ENCODE measurements at regions not wholly inside any gene's neighbourhood (a gene's known extent, or its start where the extent isn't known, plus 50 kb on each side); places are given as distances from the start of the nearest gene placed in this dataset.

DNA sequence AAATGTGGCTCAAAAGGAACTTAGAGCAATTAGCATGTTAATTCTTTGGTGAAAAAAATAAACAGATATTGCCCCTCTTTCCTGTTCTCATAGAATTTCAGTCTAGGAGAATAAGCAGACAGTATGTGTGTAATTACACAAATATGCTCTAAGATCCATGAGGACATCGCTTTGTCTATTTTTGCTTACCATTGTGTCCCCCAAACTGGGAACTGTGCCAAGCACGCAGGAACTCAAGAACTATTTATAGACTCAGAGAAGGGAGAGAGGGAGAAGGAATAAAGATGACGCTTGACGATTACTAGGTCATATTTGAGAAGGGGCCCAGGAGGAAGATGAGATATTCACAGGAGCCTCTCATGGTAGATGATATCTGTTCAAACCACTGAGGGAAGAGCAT, 692.6 kb downstream of the RAB28 start:
- H3K27ac ChIP-seq, result no peak overlapping the region
- intact Hi-C loops (cut with DNase I; ENCODE audit: low total_unique reads), result no loop called here
- no peaks in the 10 kb centered on the region for H3K4me1 ChIP-seq
- H3K4me3 ChIP-seq, result no peak overlapping the region
- H3K27me3 ChIP-seq, result no peaks in the 10 kb centered on the region
- no peaks in the 10 kb centered on the region for H3K36me3 ChIP-seq
- TF ChIP-seq, protein P1, sequence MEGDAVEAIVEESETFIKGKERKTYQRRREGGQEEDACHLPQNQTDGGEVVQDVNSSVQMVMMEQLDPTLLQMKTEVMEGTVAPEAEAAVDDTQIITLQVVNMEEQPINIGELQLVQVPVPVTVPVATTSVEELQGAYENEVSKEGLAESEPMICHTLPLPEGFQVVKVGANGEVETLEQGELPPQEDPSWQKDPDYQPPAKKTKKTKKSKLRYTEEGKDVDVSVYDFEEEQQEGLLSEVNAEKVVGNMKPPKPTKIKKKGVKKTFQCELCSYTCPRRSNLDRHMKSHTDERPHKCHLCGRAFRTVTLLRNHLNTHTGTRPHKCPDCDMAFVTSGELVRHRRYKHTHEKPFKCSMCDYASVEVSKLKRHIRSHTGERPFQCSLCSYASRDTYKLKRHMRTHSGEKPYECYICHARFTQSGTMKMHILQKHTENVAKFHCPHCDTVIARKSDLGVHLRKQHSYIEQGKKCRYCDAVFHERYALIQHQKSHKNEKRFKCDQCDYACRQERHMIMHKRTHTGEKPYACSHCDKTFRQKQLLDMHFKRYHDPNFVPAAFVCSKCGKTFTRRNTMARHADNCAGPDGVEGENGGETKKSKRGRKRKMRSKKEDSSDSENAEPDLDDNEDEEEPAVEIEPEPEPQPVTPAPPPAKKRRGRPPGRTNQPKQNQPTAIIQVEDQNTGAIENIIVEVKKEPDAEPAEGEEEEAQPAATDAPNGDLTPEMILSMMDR (IDR thresholded peaks at IDR 0.05), result no peak
- TF ChIP-seq POLR2A (IDR thresholded peaks at IDR 0.05), result no peak
- no peaks in the 10 kb centered on the region for H3K9me3 ChIP-seq
- no peak for DNase-seq

DNA sequence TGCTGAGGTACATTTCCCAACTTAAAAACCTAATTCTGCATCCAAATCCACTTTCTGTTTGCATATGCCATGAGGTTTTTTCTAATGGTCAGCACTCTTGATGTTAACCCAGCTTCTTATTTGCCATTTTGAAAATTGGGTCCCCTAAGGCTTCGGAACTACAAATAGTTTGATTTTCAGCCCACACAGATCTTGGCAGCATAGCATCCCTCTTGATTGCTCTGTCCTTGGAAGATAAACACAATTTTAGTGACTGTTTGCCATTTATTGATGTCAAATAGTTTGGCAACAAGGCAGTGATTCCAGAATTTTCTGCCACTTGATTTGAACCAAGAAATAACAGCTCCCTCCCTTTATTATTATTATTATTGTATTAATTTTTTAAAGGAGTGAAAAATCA, 696.9 kb downstream of the RAB28 start:
- no peak overlapping the region for H3K27ac ChIP-seq
- H3K27me3 ChIP-seq, result no peaks in the 10 kb centered on the region
- no peaks in the 10 kb centered on the region for H3K4me1 ChIP-seq
- H3K9me3 ChIP-seq, result no peaks in the 10 kb centered on the region
- TF ChIP-seq POLR2A (IDR thresholded peaks at IDR 0.05), result no peak
- TF ChIP-seq, protein P1 (IDR thresholded peaks at IDR 0.05), result no peak
- intact Hi-C loops (cut with DNase I; ENCODE audit: low total_unique reads), result no loop called here
- H3K36me3 ChIP-seq, result no peaks in the 10 kb centered on the region
- H3K4me3 ChIP-seq, result no peak overlapping the region
- DNase-seq, result no peak

DNA sequence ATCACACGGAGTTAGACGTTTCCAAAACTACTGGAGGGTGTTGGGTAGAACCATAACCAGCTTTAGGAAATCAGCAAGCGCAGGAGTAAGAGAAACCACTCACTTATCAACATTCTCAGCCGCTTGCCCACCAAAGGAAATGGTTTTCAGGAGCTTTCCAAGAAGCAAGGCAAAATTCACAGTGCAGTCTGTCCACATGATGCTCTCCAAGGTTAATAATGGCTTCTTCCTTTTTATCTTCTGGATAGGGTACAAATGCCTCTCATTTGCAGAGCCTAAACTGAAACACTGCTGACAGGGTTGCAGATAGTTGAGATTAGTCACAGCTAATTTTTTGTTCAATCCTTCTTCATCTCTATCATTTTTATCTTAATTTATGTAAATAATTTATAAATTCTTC, 705.4 kb downstream of the RAB28 start:
- intact Hi-C loops (cut with DNase I; ENCODE audit: low total_unique reads), result no loop called here
- H3K36me3 ChIP-seq, result no peaks in the 10 kb centered on the region
- H3K27me3 ChIP-seq, result no peaks in the 10 kb centered on the region
- no peak overlapping the region for H3K27ac ChIP-seq
- H3K4me3 ChIP-seq, result no peak overlapping the region
- H3K9me3 ChIP-seq, result no peaks in the 10 kb centered on the region
- no peak for DNase-seq
- no peaks in the 10 kb centered on the region for H3K4me1 ChIP-seq
- TF ChIP-seq, protein P1 (IDR thresholded peaks at IDR 0.05), result no peak
- no peak for TF ChIP-seq POLR2A (IDR thresholded peaks at IDR 0.05)

DNA sequence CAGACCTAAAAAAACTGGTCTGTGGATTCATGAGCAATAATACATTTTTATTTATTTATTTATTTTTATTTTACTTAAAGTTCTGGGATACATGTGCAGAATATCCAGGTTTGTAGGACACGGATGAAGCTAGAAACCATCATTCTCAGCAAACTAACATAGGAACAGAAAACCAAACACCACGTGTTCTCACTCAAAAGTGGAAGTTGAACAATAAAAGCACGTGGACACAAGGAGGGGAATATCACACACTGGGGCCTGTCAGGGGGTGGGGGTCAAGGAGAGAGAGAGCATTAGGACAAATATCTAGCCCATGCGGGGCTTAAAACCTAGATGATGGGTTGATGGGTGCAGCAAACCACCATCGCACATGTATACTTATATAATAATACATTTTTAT, 705.9 kb downstream of the RAB28 start:
- Histone ChIP-seq H3K4me3 (no peak overlapping the region), H3K36me3 (no peaks in the 10 kb centered on the region), H3K27me3 (no peaks in the 10 kb centered on the region), H3K9me3 (no peaks in the 10 kb centered on the region), H3K4me1 (no peaks in the 10 kb centered on the region), H3K27ac (no peak overlapping the region)
- no peak for TF ChIP-seq POLR2A (IDR thresholded peaks at IDR 0.05)
- TF ChIP-seq, protein P1 (IDR thresholded peaks at IDR 0.05), result no peak
- DNase-seq, result no peak
- intact Hi-C loops (cut with DNase I; ENCODE audit: low total_unique reads), result no loop called here

DNA sequence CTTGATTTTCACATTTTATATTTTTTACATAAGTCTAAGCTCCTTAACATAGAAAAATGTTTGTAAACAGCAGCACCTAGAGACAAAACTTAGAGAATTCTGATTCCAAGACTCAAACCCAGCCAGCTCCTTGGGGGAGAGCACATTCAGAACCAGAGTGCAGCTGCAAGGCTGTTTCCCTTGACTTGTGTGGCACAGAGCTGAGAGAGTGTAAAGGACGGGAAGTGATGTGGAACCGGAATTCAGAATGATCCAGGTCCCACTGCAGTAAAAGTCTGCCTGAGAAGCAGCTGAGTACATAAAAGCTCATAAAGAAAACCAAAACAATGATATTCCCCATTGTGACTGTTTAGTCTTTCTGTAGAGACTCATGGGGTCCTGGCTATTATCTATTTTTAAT, 713.8 kb downstream of the RAB28 start:
- DNase-seq, result no peak
- H3K27me3 ChIP-seq, result peaks cover 0 to 4% of the 10 kb centered on the region in 2 donors
- H3K36me3 ChIP-seq, result no peaks in the 10 kb centered on the region
- H3K27ac ChIP-seq, result no peak overlapping the region
- H3K4me1 ChIP-seq, result no peaks in the 10 kb centered on the region
- H3K4me3 ChIP-seq, result no peak overlapping the region
- H3K9me3 ChIP-seq, result no peaks in the 10 kb centered on the region
- TF ChIP-seq, protein P1 (IDR thresholded peaks at IDR 0.05), result no peak
- no peak for TF ChIP-seq POLR2A (IDR thresholded peaks at IDR 0.05)
- intact Hi-C loops (cut with DNase I; ENCODE audit: low total_unique reads), result no loop called here
